ENCODE measurements at regions not wholly inside any gene's neighbourhood (a gene's known extent, or its start where the extent isn't known, plus 50 kb on each side); places are given as distances from the start of the nearest gene placed in this dataset.

GRCh38 chr4:160213366-160213765, 1110.5 kb downstream of the RAPGEF2 start:
- Histone ChIP-seq H3K79me2 (ENCODE audit: insufficient read depth, low read length) (no peaks in the 10 kb centered on the region), H4K20me1 (ENCODE audit: insufficient read depth, low read length) (no peaks in the 10 kb centered on the region), H3K4me1 (ENCODE audit: insufficient read depth, low read length) (no peaks in the 10 kb centered on the region), H3K36me3 (replicated peaks in 1 of 2; ENCODE audit: control insufficient read depth in 1 of 2, insufficient read depth in 2 of 2, low read length in 2 of 2) (no peaks in the 10 kb centered on the region), H3K4me2 (ENCODE audit: low read depth, low read length) (no peak overlapping the region), H3K27me3 (ENCODE audit: control insufficient read depth in 1 of 2, insufficient read depth in 2 of 2, low read length in 2 of 2) (no peaks in the 10 kb centered on the region), H3K9ac (ENCODE audit: insufficient read depth, low read depth, low read length) (no peak overlapping the region), H3K9me3 (ENCODE audit: low read length) (peaks cover 8% of the 10 kb centered on the region), H3K4me3 (replicated peaks in 1 of 3; ENCODE audit: insufficient read depth in 1 of 3, low read depth in 2 of 3, low read length in 3 of 3) (no peak overlapping the region), H3K27ac (ENCODE audit: extremely low read length, insufficient read depth, low read length) (no peak overlapping the region), H2AFZ (ENCODE audit: low read length) (no peak overlapping the region)
- ChIA-PET POLR2A (no interaction called here), CTCF (ENCODE audit: low intra/inter-chr PET ratio, low total read pairs) (no interaction called here)
- in situ Hi-C loops (cut with HindIII; ENCODE audit: extremely low pct_ligation_motif_present, low pct_unique_long_range_greater_than_20kb): no loop called here
- BruUV-seq (replicated peaks): no TSS peak
- WGBS (ENCODE audit: low lambda C conversion rate): 0% methylated on average over 1 of the region's 1 CpG
- no peak for DNase-seq (ENCODE audit: low spot score)
- intact Hi-C loops (cut with micrococcal nuclease; ENCODE audit: unreplicated experiment): no loop called here
- FAIRE-seq: no peak
- TF ChIP-seq CERS6 (CRISPR knock-in tag; IDR thresholded peaks at IDR 0.05) (no peak), PRPF4 (IDR thresholded peaks at IDR 0.05; ENCODE audit: low read depth, low read length, poor library complexity, severe bottlenecking) (no peak), DRAP1 (CRISPR knock-in tag; IDR thresholded peaks at IDR 0.05) (no peak), GPN1 (CRISPR knock-in tag; IDR thresholded peaks at IDR 0.05; ENCODE audit: borderline replicate concordance) (no peak), ATM (IDR thresholded peaks at IDR 0.05; ENCODE audit: borderline replicate concordance) (no peak), XBP1 (CRISPR knock-in tag; IDR thresholded peaks at IDR 0.05) (no peak), KDM5B (CRISPR knock-in tag; IDR thresholded peaks at IDR 0.05; ENCODE audit: borderline replicate concordance) (no peak), ZNF331 (CRISPR knock-in tag; IDR thresholded peaks at IDR 0.05) (no peak), AHR (CRISPR knock-in tag; IDR thresholded peaks at IDR 0.05) (no peak), HMG20A (CRISPR knock-in tag; IDR thresholded peaks at IDR 0.05; ENCODE audit: borderline replicate concordance) (no peak), SPEN (CRISPR knock-in tag; IDR thresholded peaks at IDR 0.05; ENCODE audit: low read depth) (no peak), ZNF432 (CRISPR knock-in tag; IDR thresholded peaks at IDR 0.05; ENCODE audit: borderline replicate concordance) (no peak), GABPB1 (CRISPR knock-in tag; IDR thresholded peaks at IDR 0.05) (no peak), ZNF784 (CRISPR knock-in tag; IDR thresholded peaks at IDR 0.05; ENCODE audit: borderline replicate concordance) (no peak)
- no peak for ATAC-seq
